Hippocampal formation (tissue), 2 donors: ENCODE measurements at regions not wholly inside any gene's neighbourhood (a gene's known extent, or its start where the extent isn't known, plus 50 kb on each side); places are given as distances from the start of the nearest gene placed in this dataset.

Experiments used
- DNase-seq, 2 donors: peaks; one replicate each; lab custom pipeline; 2025; lab: John Stamatoyannopoulos, UW

- no peak for DNase-seq
Observed at GRCh38 chr5:126210955-126211354, 212.3 kb upstream of the GRAMD2B start.

GRCh38 chr5:126219616-126220015 lies 203.6 kb upstream of the GRAMD2B start:
- DNase-seq, result no peak

GRCh38 chr5:126220725-126221124 lies 202.5 kb upstream of the GRAMD2B start:
- no peak for DNase-seq

- DNase-seq, result no peak
Observed at GRCh38 chr5:126228934-126229333, 194.3 kb upstream of the GRAMD2B start.

- DNase-seq, result no peak
Observed at GRCh38 chr5:126233256-126233655, 190.0 kb upstream of the GRAMD2B start.

- DNase-seq, result no peak
Observed at GRCh38 chr5:126234563-126235195, 188.5 kb upstream of the GRAMD2B start.

GRCh38 chr5:126235628-126236027 lies 187.6 kb upstream of the GRAMD2B start:
- no peak for DNase-seq

GRCh38 chr5:126236994-126237393 lies 186.2 kb upstream of the GRAMD2B start:
- no peak for DNase-seq

GRCh38 chr5:126248611-126249010 lies 174.6 kb upstream of the GRAMD2B start:
- DNase-seq, result no peak

- DNase-seq, result no peak
Observed at GRCh38 chr5:126251024-126251423, 172.2 kb upstream of the GRAMD2B start.

GRCh38 chr5:126253406-126253805 lies 169.8 kb upstream of the GRAMD2B start:
- no peak for DNase-seq

GRCh38 chr5:126263591-126264184 lies 159.5 kb upstream of the GRAMD2B start:
- no peak for DNase-seq

- no peak for DNase-seq
Observed at GRCh38 chr5:126265917-126266316, 157.3 kb upstream of the GRAMD2B start.

GRCh38 chr5:126267438-126267837 lies 155.8 kb upstream of the GRAMD2B start:
- DNase-seq, result no peak

GRCh38 chr5:126268697-126269315 lies 154.4 kb upstream of the GRAMD2B start:
- no peak for DNase-seq

GRCh38 chr5:126269511-126269910 lies 153.7 kb upstream of the GRAMD2B start:
- DNase-seq, result no peak

GRCh38 chr5:126271141-126271540 lies 152.1 kb upstream of the GRAMD2B start:
- no peak for DNase-seq

GRCh38 chr5:126274076-126274762 lies 149.0 kb upstream of the GRAMD2B start:
- no peak for DNase-seq

- DNase-seq, result no peak
Observed at GRCh38 chr5:126274763-126275125, 148.5 kb upstream of the GRAMD2B start.

GRCh38 chr5:126277762-126278161 lies 145.4 kb upstream of the GRAMD2B start:
- no peak for DNase-seq

GRCh38 chr5:126280343-126280742 lies 142.9 kb upstream of the GRAMD2B start:
- DNase-seq, result no peak

GRCh38 chr5:126280846-126281245 lies 142.4 kb upstream of the GRAMD2B start:
- DNase-seq, result peak in 1 of 2 donors; percentile 65
